ENCODE measurements at regions not wholly inside any gene's neighbourhood (a gene's known extent, or its start where the extent isn't known, plus 50 kb on each side); places are given as distances from the start of the nearest gene placed in this dataset.
"Not testable (repeated sequence)": the region's sequence is repeated elsewhere in the genome, so short reads cannot be mapped to it uniquely, and the experiment has no call there.

DNA sequence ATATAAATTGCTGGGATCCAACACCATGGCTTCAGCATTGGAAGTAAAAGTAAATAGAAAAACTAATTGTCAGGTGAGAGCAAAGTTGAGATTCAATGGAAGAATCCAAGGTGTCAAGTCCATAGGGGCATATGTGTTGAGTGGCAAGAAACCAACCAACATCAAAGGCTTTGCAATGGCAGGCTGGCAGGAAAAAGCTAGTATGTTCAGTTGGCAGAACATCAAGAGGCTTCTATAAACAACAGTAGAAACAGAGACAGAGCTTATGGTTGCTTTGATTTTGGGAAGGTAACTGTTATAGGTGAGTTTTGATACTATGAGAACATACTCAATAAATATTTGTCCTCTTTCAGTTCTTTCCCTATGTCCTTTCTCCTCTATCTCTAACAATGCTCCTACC is 553.7 kb upstream of the MDGA2 start:
- CTCF ChIA-PET: no interaction called here

DNA sequence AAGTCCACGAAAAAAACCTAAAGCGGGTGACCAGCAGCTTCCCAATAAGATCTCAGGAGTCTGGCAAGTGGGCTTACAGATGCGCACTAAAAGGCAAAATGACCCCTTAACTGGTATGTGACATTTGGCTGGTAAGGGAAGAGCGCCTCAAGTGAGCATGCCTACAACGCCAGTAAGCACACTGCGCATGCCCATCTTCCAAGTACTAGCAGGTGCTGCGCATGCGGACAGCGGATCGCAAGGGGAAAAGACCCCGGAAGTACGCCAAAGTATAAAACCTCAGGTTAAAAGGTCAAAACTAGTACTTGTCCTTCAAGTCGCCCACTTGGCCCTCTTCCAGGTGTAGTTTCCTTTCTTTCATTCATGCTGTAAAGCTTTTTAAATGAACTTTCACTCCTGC is 518.5 kb upstream of the MDGA2 start:
- no peaks in the 10 kb centered on the region for H3K27me3 ChIP-seq (ENCODE audit: control insufficient read depth, insufficient read depth, low read length)
- H3K9me3 ChIP-seq (ENCODE audit: control insufficient read depth, insufficient read depth, low read length): peaks cover 6% of the 10 kb centered on the region
- DNase-seq (ENCODE audit: low read depth, low spot score): no peak
- H3K27ac ChIP-seq (ENCODE audit: low read depth, low read length): no peak overlapping the region
- CTCF ChIA-PET: no interaction called here
- TF ChIP-seq, protein P1, sequence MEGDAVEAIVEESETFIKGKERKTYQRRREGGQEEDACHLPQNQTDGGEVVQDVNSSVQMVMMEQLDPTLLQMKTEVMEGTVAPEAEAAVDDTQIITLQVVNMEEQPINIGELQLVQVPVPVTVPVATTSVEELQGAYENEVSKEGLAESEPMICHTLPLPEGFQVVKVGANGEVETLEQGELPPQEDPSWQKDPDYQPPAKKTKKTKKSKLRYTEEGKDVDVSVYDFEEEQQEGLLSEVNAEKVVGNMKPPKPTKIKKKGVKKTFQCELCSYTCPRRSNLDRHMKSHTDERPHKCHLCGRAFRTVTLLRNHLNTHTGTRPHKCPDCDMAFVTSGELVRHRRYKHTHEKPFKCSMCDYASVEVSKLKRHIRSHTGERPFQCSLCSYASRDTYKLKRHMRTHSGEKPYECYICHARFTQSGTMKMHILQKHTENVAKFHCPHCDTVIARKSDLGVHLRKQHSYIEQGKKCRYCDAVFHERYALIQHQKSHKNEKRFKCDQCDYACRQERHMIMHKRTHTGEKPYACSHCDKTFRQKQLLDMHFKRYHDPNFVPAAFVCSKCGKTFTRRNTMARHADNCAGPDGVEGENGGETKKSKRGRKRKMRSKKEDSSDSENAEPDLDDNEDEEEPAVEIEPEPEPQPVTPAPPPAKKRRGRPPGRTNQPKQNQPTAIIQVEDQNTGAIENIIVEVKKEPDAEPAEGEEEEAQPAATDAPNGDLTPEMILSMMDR (IDR thresholded peaks at IDR 0.05; ENCODE audit: low read depth, low read length): no peak
- POLR2A ChIA-PET: no interaction called here
- H3K4me3 ChIP-seq (ENCODE audit: low read depth, low read length): no peak overlapping the region

More for the DNA sequence above, 553.7 kb upstream of the MDGA2 start:
- Histone ChIP-seq H3K9me3 (ENCODE audit: control insufficient read depth, insufficient read depth, low read length) (no peaks in the 10 kb centered on the region), H3K4me3 (ENCODE audit: low read depth, low read length) (no peak overlapping the region), H3K27me3 (ENCODE audit: control insufficient read depth, insufficient read depth, low read length) (no peaks in the 10 kb centered on the region), H3K27ac (ENCODE audit: low read depth, low read length) (no peak overlapping the region)
- POLR2A ChIA-PET: no interaction called here
- TF ChIP-seq, protein P1 (IDR thresholded peaks at IDR 0.05; ENCODE audit: low read depth, low read length): no peak
- no peak for DNase-seq (ENCODE audit: low read depth, low spot score)

DNA sequence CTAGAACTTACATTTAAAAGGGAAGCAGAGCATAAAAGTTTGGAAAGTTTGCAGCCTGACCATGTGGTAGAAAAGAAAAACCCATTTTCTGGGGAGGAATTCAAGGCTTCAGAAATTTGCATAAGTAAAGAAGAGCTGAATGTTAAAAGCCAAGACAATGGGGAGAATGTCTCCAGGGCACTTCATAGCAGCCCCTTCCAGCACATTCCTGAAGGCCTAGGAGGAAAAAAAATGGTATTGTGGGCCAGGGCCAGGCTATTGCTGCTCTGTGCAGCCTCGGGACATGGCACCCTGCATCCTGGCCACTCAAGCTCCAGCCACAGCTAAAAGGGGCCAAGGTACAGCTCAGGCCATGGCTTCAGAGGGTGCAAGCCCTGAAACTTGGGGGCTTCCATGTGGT is 474.2 kb upstream of the MDGA2 start:
- H3K9me3 ChIP-seq (ENCODE audit: control insufficient read depth, insufficient read depth, low read length): peaks cover 15% of the 10 kb centered on the region
- H3K27me3 ChIP-seq (ENCODE audit: control insufficient read depth, insufficient read depth, low read length); CTCF ChIA-PET; DNase-seq (ENCODE audit: low read depth, low spot score); H3K4me3 ChIP-seq (ENCODE audit: low read depth, low read length); POLR2A ChIA-PET; H3K27ac ChIP-seq (ENCODE audit: low read depth, low read length): not testable (repeated sequence)

DNA sequence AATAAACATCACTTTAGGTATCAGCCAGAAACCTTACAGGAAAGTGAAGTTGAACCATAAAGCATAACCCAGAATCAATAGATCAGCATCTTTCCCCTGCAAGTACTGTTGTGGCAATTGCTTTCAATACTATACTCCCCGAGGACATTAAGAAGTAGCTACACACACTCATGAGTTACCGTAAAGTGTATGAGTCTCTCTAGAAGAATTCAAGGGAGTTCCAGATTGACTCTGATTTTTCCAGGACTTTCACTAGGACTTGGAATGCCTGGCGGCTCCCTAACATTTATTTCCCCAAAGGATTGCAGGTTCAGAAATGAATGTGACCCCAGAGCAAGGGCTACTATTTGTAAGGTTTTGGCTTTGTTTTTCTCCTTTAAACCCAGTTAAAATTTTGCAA is 465.4 kb upstream of the MDGA2 start:
- TF ChIP-seq, protein P1 (IDR thresholded peaks at IDR 0.05; ENCODE audit: low read depth, low read length): no peak
- H3K9me3 ChIP-seq (ENCODE audit: control insufficient read depth, insufficient read depth, low read length): peaks cover 8% of the 10 kb centered on the region; the same call in 1 of the 2 replicates
- no peak overlapping the region for H3K4me3 ChIP-seq (ENCODE audit: low read depth, low read length)
- CTCF ChIA-PET: no interaction called here
- H3K27me3 ChIP-seq (ENCODE audit: control insufficient read depth, insufficient read depth, low read length): no peaks in the 10 kb centered on the region
- no peak overlapping the region for H3K27ac ChIP-seq (ENCODE audit: low read depth, low read length)
- DNase-seq (ENCODE audit: low read depth, low spot score): no peak
- POLR2A ChIA-PET: no interaction called here

DNA sequence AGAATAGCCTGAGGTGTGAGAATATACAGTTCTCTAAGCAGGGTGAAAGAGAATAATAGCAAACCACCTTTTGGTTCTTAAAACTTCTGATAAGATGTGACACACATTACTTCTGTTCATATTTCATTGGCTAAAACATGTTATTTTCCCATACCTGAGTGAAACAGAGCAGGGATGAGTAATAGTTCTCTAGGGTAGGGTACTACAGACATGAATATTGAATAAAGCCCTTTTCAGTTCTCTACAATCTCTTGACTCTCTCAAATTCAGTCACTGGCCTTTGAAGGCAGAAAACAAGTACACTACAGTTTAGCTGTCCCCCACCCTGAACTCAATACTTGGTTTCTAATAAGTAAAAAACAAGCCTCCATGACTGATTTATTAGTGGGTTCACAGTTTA is 454.1 kb upstream of the MDGA2 start:
- Histone ChIP-seq H3K27me3 (ENCODE audit: control insufficient read depth, insufficient read depth, low read length) (no peaks in the 10 kb centered on the region), H3K9me3 (ENCODE audit: control insufficient read depth, insufficient read depth, low read length) (peaks cover 2% of the 10 kb centered on the region), H3K27ac (ENCODE audit: low read depth, low read length) (no peak overlapping the region), H3K4me3 (ENCODE audit: low read depth, low read length) (no peak overlapping the region)
- ChIA-PET POLR2A (no interaction called here), CTCF (no interaction called here)
- DNase-seq (ENCODE audit: low read depth, low spot score): no peak
- TF ChIP-seq, protein P1 (IDR thresholded peaks at IDR 0.05; ENCODE audit: low read depth, low read length): no peak

DNA sequence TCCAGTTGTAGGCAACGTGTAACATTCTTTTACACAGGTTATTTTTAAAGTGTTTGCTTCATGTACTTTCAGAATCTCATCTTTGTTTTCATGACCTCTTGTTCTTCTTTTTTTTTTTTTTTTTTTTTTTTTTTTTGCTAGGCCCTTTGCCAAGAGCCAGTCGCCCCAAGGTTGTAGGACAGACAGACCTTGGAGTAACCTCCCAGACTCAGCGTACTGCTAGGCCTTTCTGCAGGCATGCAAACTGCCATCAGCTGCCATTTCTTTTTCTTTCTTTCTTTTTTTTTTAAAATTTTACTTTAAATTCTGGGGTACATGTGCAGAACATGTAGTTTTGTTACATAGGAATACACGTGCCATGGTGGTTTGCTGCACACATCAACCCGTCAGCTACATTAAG is 452.3 kb upstream of the MDGA2 start:
- ChIA-PET POLR2A (no interaction called here), CTCF (no interaction called here)
- no peaks in the 10 kb centered on the region; the same call in 1 of the 2 replicates for H3K9me3 ChIP-seq (ENCODE audit: control insufficient read depth, insufficient read depth, low read length)
- TF ChIP-seq, protein P1 (IDR thresholded peaks at IDR 0.05; ENCODE audit: low read depth, low read length): no peak
- no peak for DNase-seq (ENCODE audit: low read depth, low spot score)
- H3K4me3 ChIP-seq (ENCODE audit: low read depth, low read length): no peak overlapping the region
- H3K27me3 ChIP-seq (ENCODE audit: control insufficient read depth, insufficient read depth, low read length): no peaks in the 10 kb centered on the region
- no peak overlapping the region for H3K27ac ChIP-seq (ENCODE audit: low read depth, low read length)

All from AG04450 (cell line).